GM21576 (cell line): ENCODE measurements at regions not wholly inside any gene's neighbourhood (a gene's known extent, or its start where the extent isn't known, plus 50 kb on each side); places are given as distances from the start of the nearest gene placed in this dataset.

Experiments used
- ATAC-seq: cut with Tn5 transposase; IDR thresholded peaks from one replicate; pipeline ENCODE4 v1.9.1; 2021; ENCODE audit warnings: mild to moderate bottlenecking, moderate library complexity; ENCODE audit not compliant: unreplicated experiment

GRCh38 chr5:173557123-173557903 lies 59.1 kb downstream of the BOD1 start:
- no peak for ATAC-seq

- no peak for ATAC-seq
Observed at GRCh38 chr5:173556142-173557028, 60.1 kb downstream of the BOD1 start.

DNA sequence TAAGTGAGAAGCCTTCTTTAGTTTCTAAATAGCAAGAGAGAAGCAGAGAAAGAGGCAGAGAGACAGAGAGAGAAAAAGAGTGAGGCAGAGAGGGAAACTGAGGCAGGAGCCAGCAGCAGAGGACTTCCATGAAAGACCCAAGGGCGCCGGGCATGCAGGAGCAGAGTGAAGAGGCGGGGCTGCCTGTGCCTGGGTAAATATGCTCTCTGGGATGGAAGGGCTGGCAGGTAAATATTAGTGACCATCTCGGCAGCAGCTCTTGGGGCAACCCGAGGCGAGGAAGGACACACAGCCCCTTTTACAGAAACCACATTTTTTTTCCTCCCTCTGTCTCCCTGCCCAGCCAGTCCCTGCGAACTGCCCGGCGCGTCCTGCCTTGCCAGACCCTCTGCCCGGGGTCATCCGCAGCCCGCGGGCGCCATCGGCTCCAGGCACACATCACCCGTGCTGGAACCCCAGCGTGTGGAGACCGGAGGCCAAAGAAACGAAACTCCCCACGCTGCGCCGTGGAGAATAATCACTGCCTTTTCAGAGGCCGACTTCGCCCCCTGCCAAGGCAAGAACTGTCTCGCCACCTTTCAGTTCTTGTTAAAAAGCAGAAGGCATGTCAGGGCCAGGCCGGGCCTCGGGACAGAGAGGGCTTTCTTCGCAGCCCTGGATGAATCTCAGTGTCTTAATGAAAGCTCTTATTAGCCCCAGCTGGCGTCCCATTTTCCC lies 61.3 kb downstream of the BOD1 start:
- ATAC-seq, result no peak

- no peak for ATAC-seq
Observed at GRCh38 chr5:173554038-173554955, 62.2 kb downstream of the BOD1 start.

GRCh38 chr5:173550641-173551040 lies 65.8 kb downstream of the BOD1 start:
- no peak for ATAC-seq

DNA sequence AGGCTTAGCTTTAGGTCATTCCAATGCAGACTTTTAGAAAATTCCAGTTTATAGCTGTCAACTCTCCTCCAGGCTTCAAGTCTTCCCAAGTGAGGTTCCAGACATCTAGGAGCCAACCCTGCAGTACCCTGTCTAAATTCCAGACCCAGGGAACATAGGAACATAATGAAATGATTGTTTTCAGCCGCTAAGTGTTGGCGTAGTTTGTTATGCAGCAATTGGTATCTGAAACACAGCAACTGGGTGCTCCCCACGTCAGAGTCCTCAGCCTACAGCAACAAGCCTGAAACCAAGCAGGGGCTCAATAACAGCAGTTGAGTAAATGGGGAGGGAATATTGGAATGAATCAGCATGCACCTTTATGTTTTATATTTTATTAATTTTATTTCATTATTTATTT lies 66.8 kb downstream of the BOD1 start:
- no peak for ATAC-seq

- peak; percentile 62 for ATAC-seq
Observed at GRCh38 chr5:173547579-173547978, 68.9 kb downstream of the BOD1 start.

DNA sequence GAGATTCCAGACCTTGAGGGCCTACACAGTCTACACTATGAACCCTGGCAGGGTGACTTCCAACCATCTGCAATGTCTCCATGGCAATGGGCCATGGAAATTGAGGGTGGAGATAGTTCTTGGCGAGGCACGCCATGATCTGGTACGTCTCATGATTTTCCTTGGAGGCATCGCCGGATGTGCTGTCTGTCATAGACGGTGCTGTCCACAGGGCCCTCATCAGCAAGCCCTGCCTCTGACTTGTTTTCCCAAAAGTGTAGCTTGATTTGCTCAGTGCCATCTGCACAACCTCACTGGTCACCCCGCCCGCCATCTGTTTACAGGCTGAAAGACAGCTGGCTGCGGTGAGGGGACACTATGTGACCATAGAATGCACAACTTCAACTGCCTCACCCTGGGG lies 73.5 kb downstream of the BOD1 start:
- no peak for ATAC-seq

DNA sequence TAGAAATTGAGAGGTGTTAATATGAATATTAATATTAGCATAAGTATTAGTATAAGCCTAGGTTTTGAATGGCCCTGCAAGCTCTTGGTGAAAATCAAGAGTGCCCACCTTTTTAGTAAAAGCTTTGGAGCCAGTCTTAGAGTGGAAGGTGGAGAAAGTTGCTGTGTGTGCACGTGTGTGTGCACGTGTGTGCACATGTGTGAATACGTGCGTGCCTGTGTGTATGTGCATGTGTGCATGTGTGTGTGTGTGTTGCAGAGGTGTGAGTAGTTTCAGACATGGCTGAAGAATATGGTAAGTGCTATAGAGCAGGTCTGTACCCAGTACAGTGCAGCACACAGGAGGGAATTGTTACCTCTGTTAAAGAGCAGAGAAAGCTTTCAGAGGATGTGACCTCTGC lies 74.3 kb downstream of the BOD1 start:
- no peak for ATAC-seq

GRCh38 chr5:173538654-173539053 lies 77.8 kb downstream of the BOD1 start:
- no peak for ATAC-seq

- ATAC-seq, result no peak
Observed at GRCh38 chr5:173538018-173538417, 78.4 kb downstream of the BOD1 start.

- no peak for ATAC-seq
Observed at GRCh38 chr5:173537228-173537627, 79.2 kb downstream of the BOD1 start.

DNA sequence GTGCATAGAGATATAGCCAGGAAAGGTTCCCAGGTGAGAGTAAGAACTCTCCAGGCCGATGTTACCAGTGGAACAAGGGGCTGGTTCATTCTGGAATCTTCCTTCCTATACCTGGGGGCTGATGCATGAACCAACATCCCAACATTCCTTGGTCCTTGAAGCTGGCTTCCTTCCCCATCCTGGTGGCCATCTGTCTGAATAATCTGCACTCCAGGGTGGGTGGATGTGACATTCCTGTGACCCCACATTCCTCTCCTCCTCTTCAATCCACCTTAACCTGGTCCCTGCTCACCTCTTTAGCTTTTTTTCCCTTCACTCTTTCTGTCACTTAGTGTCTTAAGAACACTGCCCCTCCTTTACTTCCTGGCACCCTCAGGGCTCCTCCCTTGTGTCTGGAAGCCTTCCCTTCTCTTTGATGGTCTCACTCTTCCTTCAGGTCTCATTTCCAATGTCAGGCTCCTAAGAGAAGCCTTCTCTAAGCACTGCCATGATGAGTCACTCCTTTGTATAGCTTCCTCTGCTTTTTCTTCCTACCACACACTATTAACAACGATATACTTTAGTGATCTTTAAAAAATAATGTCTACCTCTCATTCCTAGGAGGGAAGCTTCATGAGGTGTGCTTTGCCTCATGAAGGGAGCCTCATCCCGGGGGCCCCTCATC lies 80.3 kb downstream of the BOD1 start:
- ATAC-seq, result no peak

DNA sequence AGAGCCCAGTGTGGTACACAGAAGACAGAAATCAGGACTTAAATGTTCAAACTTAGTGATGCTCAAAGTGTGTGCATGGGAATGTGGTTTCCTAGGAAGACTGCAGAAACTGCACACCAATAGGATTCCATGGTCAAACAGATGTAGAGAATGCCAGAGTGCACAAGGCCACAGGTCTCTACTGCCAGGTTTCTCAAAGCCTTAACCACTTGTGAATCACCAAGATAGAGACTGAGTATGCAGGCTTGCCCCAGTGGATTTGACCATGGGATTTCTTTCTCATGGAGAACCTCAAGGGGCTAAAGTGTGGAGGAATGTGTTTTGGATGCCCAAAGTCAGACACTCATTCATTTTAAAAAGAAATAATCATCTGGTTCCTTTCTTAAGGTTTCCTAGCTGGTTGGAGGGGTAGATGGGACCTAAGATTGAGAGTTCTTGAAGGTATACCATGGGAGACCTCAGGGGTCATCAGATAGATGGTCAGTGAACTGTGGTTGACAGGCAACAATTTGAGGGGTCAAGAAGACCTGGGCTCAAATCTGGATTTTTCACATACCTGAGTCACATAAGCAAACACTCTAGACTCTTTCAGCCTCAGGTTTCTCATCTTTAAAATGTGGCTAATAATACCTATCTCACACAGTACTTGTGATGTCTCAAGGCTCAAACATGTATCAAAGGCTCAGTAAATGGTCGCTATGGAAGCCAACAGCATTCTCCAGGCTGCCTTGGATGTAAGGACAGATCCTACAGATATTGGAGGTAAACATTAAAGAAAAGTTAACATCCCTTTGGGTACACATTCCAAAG lies 81.1 kb downstream of the BOD1 start:
- ATAC-seq, result no peak

GRCh38 chr5:173534664-173535063 lies 81.8 kb downstream of the BOD1 start:
- ATAC-seq, result no peak

- no peak for ATAC-seq
Observed at GRCh38 chr5:173534031-173534430, 82.4 kb downstream of the BOD1 start.

DNA sequence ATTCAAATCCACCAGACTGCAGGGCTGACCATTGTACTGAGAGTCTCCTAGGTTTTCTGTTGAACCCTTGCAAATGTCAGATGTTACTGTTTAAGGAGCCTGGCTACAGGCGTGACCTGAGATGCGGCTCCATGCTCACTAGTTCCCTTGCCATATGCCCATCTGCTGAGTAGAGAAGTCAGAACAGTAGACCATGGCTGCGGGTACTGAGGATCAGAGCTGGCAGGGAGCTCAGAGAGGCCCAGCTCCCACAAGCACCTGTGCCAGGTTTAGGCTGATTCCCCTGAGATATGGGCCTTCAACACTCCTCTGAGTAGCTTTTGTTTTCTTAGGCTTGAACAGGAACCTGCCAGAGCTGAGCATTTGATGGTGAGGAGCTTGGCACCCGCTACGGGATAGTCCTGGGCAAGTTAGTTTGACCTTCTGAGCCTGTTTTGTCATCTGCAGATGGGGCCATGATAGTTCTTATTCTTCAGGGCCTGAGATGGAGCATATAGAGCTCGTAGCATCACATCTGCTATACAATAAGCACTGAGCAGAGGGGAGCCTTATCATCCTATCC lies 83.7 kb downstream of the BOD1 start:
- no peak for ATAC-seq

- ATAC-seq, result no peak
Observed at GRCh38 chr5:173531863-173532262, 84.6 kb downstream of the BOD1 start.

DNA sequence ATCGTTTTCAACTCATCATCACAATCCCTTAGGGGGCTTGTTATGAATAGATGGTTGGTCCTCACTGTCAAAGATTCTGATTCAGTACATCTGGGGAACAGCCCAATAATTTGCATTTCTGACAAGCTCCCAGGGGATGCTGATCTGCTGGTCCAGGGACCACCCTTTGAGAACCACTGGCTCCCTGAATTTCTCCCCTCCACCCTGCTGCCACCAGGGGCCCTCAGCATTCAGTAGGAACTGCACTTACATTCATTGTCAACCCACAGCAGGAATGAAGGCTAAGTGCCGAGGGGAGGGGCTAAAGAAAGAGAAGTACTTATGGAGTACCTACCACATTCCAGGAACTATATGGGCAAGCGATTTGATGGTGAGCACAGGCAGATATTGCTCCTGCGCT lies 85.9 kb downstream of the BOD1 start:
- no peak for ATAC-seq
